SU-DHL-6 (cell line): ENCODE measurements at regions not wholly inside any gene's neighbourhood (a gene's known extent, or its start where the extent isn't known, plus 50 kb on each side); places are given as distances from the start of the nearest gene placed in this dataset.

Experiments used
- H2AFZ ChIP-seq: fragments of 200-600 bp; sonication (generic); 2 replicates; pipeline ENCODE4 v1.6.1; 2014; ENCODE audit warnings: low read depth, mild to moderate bottlenecking, moderate library complexity, mixed read lengths, antibody characterized with exemption, low read length; ENCODE audit not compliant: severe bottlenecking
- H3F3A ChIP-seq: fragments of 200-600 bp; shearing (Covaris generic); 2 replicates; pipeline ENCODE4 v1.6.0; 2016; ENCODE audit warnings: antibody characterized with exemption, mild to moderate bottlenecking; ENCODE audit not compliant: insufficient read depth
- H3K27ac ChIP-seq: fragments of 200-600 bp; sonication (generic); 2 replicates; pipeline ENCODE4 v1.5.1; 2016; ENCODE audit warnings: low read depth, mild to moderate bottlenecking, low read length, moderate library complexity, mixed read lengths
- H3K27me3 ChIP-seq: fragments of 200-600 bp; sonication (generic), shearing (Covaris generic); 2 replicates; pipeline ENCODE4 v1.6.0; 2014; ENCODE audit warnings: mild to moderate bottlenecking, low read length
- H3K36me3 ChIP-seq: fragments of 200-600 bp; sonication (generic); 2 replicates; pipeline ENCODE4 v1.6.1; 2014; ENCODE audit warnings: mild to moderate bottlenecking, low read length, mixed read lengths
- H3K4me2 ChIP-seq: fragments of 300-600, 200-600 bp; shearing (Covaris generic), sonication (generic); 2 replicates; pipeline ENCODE4 v1.6.0; 2014; ENCODE audit warnings: low read length, low read depth, mild to moderate bottlenecking; ENCODE audit not compliant: poor library complexity, severe bottlenecking
- H3K4me3 ChIP-seq: fragments of 200-600 bp; sonication (generic); 2 replicates; pipeline ENCODE4 v1.5.1; 2014; ENCODE audit warnings: antibody characterized with exemption, low read length, mild to moderate bottlenecking, mixed read lengths; ENCODE audit not compliant: insufficient read depth, poor library complexity, severe bottlenecking
- H3K79me2 ChIP-seq: fragments of 200-600 bp; sonication (generic); 2 replicates; pipeline ENCODE4 v1.6.1; 2014; ENCODE audit warnings: mild to moderate bottlenecking, low read length, moderate library complexity; ENCODE audit not compliant: insufficient read depth
- H3K9ac ChIP-seq: fragments of 200-600 bp; sonication (generic); 2 replicates; pipeline ENCODE4 v1.7.0; 2014; ENCODE audit warnings: mild to moderate bottlenecking, low read length
- H3K9me2 ChIP-seq: fragments of 200-600 bp; sonication (generic); replicated peaks from 2 replicates; pipeline ENCODE4 v1.6.1; 2014; ENCODE audit warnings: low read length; ENCODE audit not compliant: insufficient read depth
- H3K9me3 ChIP-seq: fragments of 200-600 bp; sonication (generic); 2 replicates; pipeline ENCODE4 v1.6.1; 2014; ENCODE audit warnings: low read length, mixed read lengths; ENCODE audit not compliant: insufficient read depth
- H4K20me1 ChIP-seq: fragments of 200-600 bp; sonication (generic); 2 replicates; pipeline ENCODE4 v1.6.1; 2014; ENCODE audit warnings: low read depth, mild to moderate bottlenecking, antibody characterized with exemption, low read length, moderate library complexity, mixed read lengths
- CTCF ChIP-seq: fragments of 200-600 bp; sonication (generic); IDR thresholded peaks from one replicate; pipeline ENCODE4 v1.5.1; 2017; ENCODE audit warnings: antibody characterized with exemption, mild to moderate bottlenecking, low read length, moderate library complexity; ENCODE audit not compliant: insufficient read depth, poor library complexity, severe bottlenecking
- EZH2phosphoT487 ChIP-seq: fragments of 200-600 bp; sonication (generic), shearing (Covaris generic); conservative IDR thresholded peaks from 2 replicates; pipeline ENCODE4 v1.6.1; 2018; ENCODE audit warnings: mild to moderate bottlenecking, antibody characterized with exemption, low read length, moderate library complexity, mixed read lengths

GRCh38 chr6:23389386-23389785, 736.6 kb upstream of the NRSN1 start:
- Histone ChIP-seq H3K79me2 (no peaks in the 10 kb centered on the region), H3F3A (no peaks in the 10 kb centered on the region), H3K9me2 (no peaks in the 10 kb centered on the region), H3K4me3 (no peak overlapping the region), H4K20me1 (no peaks in the 10 kb centered on the region), H3K9ac (no peak overlapping the region), H3K9me3 (no peaks in the 10 kb centered on the region), H3K4me2 (no peak overlapping the region), H3K36me3 (no peaks in the 10 kb centered on the region), H3K27me3 (no peaks in the 10 kb centered on the region), H2AFZ (no peak overlapping the region), H3K27ac (no peak overlapping the region)
- no peak for TF ChIP-seq EZH2phosphoT487
- TF ChIP-seq CTCF = no peak

GRCh38 chr6:23390221-23390620, 735.8 kb upstream of the NRSN1 start:
- Histone ChIP-seq H3K27ac (no peak overlapping the region), H3K4me2 (no peak overlapping the region), H3K36me3 (no peaks in the 10 kb centered on the region), H2AFZ (no peak overlapping the region), H3K79me2 (no peaks in the 10 kb centered on the region), H3F3A (no peaks in the 10 kb centered on the region), H3K9ac (no peak overlapping the region), H3K27me3 (no peaks in the 10 kb centered on the region), H3K9me2 (no peaks in the 10 kb centered on the region), H4K20me1 (no peaks in the 10 kb centered on the region), H3K4me3 (no peak overlapping the region), H3K9me3 (no peaks in the 10 kb centered on the region)
- TF ChIP-seq EZH2phosphoT487 (no peak), CTCF (no peak)

- Histone ChIP-seq H3K27ac (no peak overlapping the region), H3F3A (no peaks in the 10 kb centered on the region), H2AFZ (no peak overlapping the region), H3K4me3 (no peak overlapping the region), H3K27me3 (no peaks in the 10 kb centered on the region), H3K36me3 (no peaks in the 10 kb centered on the region), H3K9ac (no peak overlapping the region), H3K9me3 (no peaks in the 10 kb centered on the region), H3K79me2 (no peaks in the 10 kb centered on the region), H4K20me1 (no peaks in the 10 kb centered on the region), H3K4me2 (no peak overlapping the region), H3K9me2 (no peaks in the 10 kb centered on the region)
- no peak for TF ChIP-seq EZH2phosphoT487
- TF ChIP-seq CTCF = no peak
Measured at GRCh38 chr6:23394681-23395080, 731.3 kb upstream of the NRSN1 start.

GRCh38 chr6:23395381-23395780, 730.6 kb upstream of the NRSN1 start:
- H3K9me2 ChIP-seq = no peaks in the 10 kb centered on the region
- H3K36me3 ChIP-seq = no peaks in the 10 kb centered on the region
- no peak overlapping the region for H3K4me3 ChIP-seq
- H3K27me3 ChIP-seq = no peaks in the 10 kb centered on the region
- H4K20me1 ChIP-seq = no peaks in the 10 kb centered on the region
- no peaks in the 10 kb centered on the region for H3K79me2 ChIP-seq
- TF ChIP-seq EZH2phosphoT487 (no peak), CTCF (no peak)
- no peaks in the 10 kb centered on the region for H3F3A ChIP-seq
- no peaks in the 10 kb centered on the region for H3K9me3 ChIP-seq
- H2AFZ ChIP-seq = no peak overlapping the region
- H3K9ac ChIP-seq = no peak overlapping the region
- no peak overlapping the region for H3K4me2 ChIP-seq
- H3K27ac ChIP-seq = no peak overlapping the region
